ENCODE measurements at regions not wholly inside any gene's neighbourhood (a gene's known extent, or its start where the extent isn't known, plus 50 kb on each side); places are given as distances from the start of the nearest gene placed in this dataset.

- H3K9me3 ChIP-seq = peaks cover 0 to 4% (median 0%) of the 10 kb centered on the region in 3 donors
- no peak overlapping the region for H3K4me3 ChIP-seq
- intact Hi-C loops (cut with DNase I; ENCODE audit: low total_unique reads) = no loop called here
- H3K36me3 ChIP-seq = no peaks in the 10 kb centered on the region
- no peak for TF ChIP-seq CTCF (IDR thresholded peaks at IDR 0.05)
- H3K27ac ChIP-seq = no peak overlapping the region
- no peaks in the 10 kb centered on the region for H3K27me3 ChIP-seq
- no peaks in the 10 kb centered on the region for H3K4me1 ChIP-seq
- no peak for DNase-seq
Observed at GRCh38 chr2:13616059-13616458, 899.3 kb downstream of the TRIB2 start.

GRCh38 chr2:13616616-13617015, 899.9 kb downstream of the TRIB2 start:
- no peak overlapping the region for H3K4me3 ChIP-seq
- TF ChIP-seq CTCF (IDR thresholded peaks at IDR 0.05) = no peak
- no peak for DNase-seq
- intact Hi-C loops (cut with DNase I; ENCODE audit: low total_unique reads) = no loop called here
- H3K9me3 ChIP-seq = peaks cover 0 to 4% (median 0%) of the 10 kb centered on the region in 3 donors
- no peaks in the 10 kb centered on the region for H3K36me3 ChIP-seq
- H3K27me3 ChIP-seq = no peaks in the 10 kb centered on the region
- no peaks in the 10 kb centered on the region for H3K4me1 ChIP-seq
- H3K27ac ChIP-seq = no peak overlapping the region

GRCh38 chr2:13628122-13628521, 911.4 kb downstream of the TRIB2 start:
- no peak for TF ChIP-seq CTCF (IDR thresholded peaks at IDR 0.05)
- intact Hi-C loops (cut with DNase I; ENCODE audit: low total_unique reads) = no loop called here
- no peak overlapping the region for H3K4me3 ChIP-seq
- no peaks in the 10 kb centered on the region for H3K27me3 ChIP-seq
- no peak overlapping the region for H3K27ac ChIP-seq
- no peaks in the 10 kb centered on the region for H3K4me1 ChIP-seq
- DNase-seq = no peak
- no peaks in the 10 kb centered on the region for H3K36me3 ChIP-seq
- no peaks in the 10 kb centered on the region for H3K9me3 ChIP-seq

- intact Hi-C loops (cut with DNase I; ENCODE audit: low total_unique reads) = no loop called here
- DNase-seq = no peak
- Histone ChIP-seq H3K27ac (no peak overlapping the region), H3K4me3 (no peak overlapping the region), H3K27me3 (no peaks in the 10 kb centered on the region), H3K36me3 (no peaks in the 10 kb centered on the region), H3K9me3 (no peaks in the 10 kb centered on the region), H3K4me1 (no peaks in the 10 kb centered on the region)
- no peak for TF ChIP-seq CTCF (IDR thresholded peaks at IDR 0.05)
Observed at GRCh38 chr2:13638181-13638580, 921.4 kb downstream of the TRIB2 start.

DNA sequence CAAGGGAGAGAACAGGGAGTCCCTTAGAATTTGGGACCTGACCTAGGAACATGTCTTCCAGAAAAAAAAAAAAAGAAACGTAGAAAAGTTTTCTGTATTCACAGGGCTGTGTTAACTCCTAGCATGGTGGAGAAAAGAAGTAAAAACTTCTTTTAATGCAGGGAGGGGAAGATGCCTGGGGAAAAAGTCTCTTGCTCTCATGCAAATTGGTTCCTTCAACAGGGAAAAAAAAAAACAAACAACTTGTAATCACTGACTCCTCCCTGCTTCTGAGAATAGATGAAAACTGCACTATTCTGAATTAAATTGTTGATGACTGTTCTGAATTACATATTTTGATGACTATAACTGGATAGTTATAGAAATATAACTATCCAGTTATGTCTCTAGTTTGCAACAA, 933.2 kb downstream of the TRIB2 start:
- no peak for DNase-seq
- H3K9me3 ChIP-seq = no peaks in the 10 kb centered on the region
- no peaks in the 10 kb centered on the region for H3K27me3 ChIP-seq
- H3K27ac ChIP-seq = no peak overlapping the region
- H3K36me3 ChIP-seq = no peaks in the 10 kb centered on the region
- H3K4me1 ChIP-seq = no peaks in the 10 kb centered on the region
- H3K4me3 ChIP-seq = no peak overlapping the region
- no peak for TF ChIP-seq CTCF (IDR thresholded peaks at IDR 0.05)
- intact Hi-C loops (cut with DNase I; ENCODE audit: low total_unique reads) = no loop called here

DNA sequence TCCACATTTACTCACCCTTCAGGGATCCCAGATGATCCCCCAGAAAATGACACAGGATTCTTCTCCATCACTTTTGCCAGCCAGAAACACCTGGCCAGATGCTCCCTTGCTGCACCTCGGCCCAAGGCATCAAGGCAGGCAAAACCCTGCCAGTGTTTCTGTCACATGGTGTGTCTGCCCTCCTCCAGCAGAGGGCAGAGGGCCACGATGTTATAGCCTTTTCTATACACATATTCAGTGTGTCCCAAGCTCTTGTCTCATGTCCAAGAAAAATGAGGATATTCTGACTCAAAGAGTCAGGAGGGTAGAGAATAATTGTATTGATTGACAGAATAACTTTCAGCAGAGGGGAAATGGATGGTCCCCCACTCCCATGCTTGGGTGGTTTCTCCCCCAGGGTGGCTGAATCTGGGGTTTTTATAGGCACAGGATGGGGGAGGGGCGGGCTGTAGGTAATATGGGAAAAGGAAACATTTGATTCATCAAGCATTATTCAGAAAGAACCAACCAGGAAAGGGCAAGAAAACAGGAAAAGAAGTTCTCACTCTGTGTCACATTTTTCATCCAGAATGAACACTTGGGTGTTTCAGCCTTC, 933.9 kb downstream of the TRIB2 start:
- intact Hi-C loops (cut with DNase I; ENCODE audit: low total_unique reads) = no loop called here
- Histone ChIP-seq H3K27ac (no peak overlapping the region), H3K4me3 (no peak overlapping the region), H3K36me3 (no peaks in the 10 kb centered on the region), H3K27me3 (no peaks in the 10 kb centered on the region), H3K4me1 (no peaks in the 10 kb centered on the region), H3K9me3 (no peaks in the 10 kb centered on the region)
- TF ChIP-seq CTCF (IDR thresholded peaks at IDR 0.05) = no peak
- DNase-seq = no peak

All from tibial artery (tissue), 4 donors.